WTC11 (cell line): ENCODE measurements at regions not wholly inside any gene's neighbourhood (a gene's known extent, or its start where the extent isn't known, plus 50 kb on each side); places are given as distances from the start of the nearest gene placed in this dataset.

Experiments used
- ATAC-seq: fragments of 200-7000 bp; cut with Tn5 transposase; 2 replicates; pipeline ENCODE4 v1.10.0; 2021; ENCODE audit warnings: mild to moderate bottlenecking, moderate library complexity
- CTCF ChIA-PET: fragments of 300-600 bp; sonication (Branson Sonifier 250); formaldehyde crosslinking; loops from one replicate; lab custom pipeline; 2021; ENCODE audit warnings: antibody characterized with exemption; lab: Charles Lee
- POLR2A ChIA-PET: fragments of 350-600 bp; sonication (Branson Sonifier 250); formaldehyde crosslinking; loops from one replicate; lab custom pipeline; 2021; ENCODE audit warnings: antibody characterized with exemption; lab: Charles Lee
- DNase-seq: peaks from one replicate; pipeline ENCODE4 v3.0.0; 2021; ENCODE audit warnings: low spot score
- H3K27ac Mint-ChIP-seq: 2 replicates; pipeline ENCODE4 v1.8.0; 2021; ENCODE audit warnings: mixed read lengths
- H3K27me3 Mint-ChIP-seq: 2 replicates; pipeline ENCODE4 v1.8.0; 2021; ENCODE audit warnings: low read depth, mild to moderate bottlenecking, moderate library complexity, mixed read lengths
- H3K36me3 Mint-ChIP-seq: 2 replicates; pipeline ENCODE4 v1.8.0; 2021; ENCODE audit warnings: mixed read lengths
- H3K4me1 Mint-ChIP-seq: 2 replicates; pipeline ENCODE4 v1.8.0; 2022; ENCODE audit warnings: mixed read lengths
- H3K4me3 Mint-ChIP-seq: 2 replicates; pipeline ENCODE4 v1.8.0; 2021; ENCODE audit warnings: mild to moderate bottlenecking, moderate library complexity, mixed read lengths
- H3K9me3 Mint-ChIP-seq: 2 replicates; pipeline ENCODE4 v1.8.0; 2021; ENCODE audit warnings: mixed read lengths
- AR ChIP-seq: fragments of 250-450 bp; sonication (Bioruptor Pico); IDR thresholded peaks from 2 replicates; pipeline ENCODE4 v1.9.0; 2021; ENCODE audit warnings: mild to moderate bottlenecking
- CREM ChIP-seq: sonication (generic); formaldehyde crosslinking; IDR thresholded peaks from 2 replicates; pipeline ENCODE4 v1.8.1; 2022; ENCODE audit warnings: mild to moderate bottlenecking, missing genetic modification reagents, moderate library complexity
- E2F5 ChIP-seq: sonication (generic); formaldehyde crosslinking; IDR thresholded peaks from 2 replicates; pipeline ENCODE4 v1.8.1; 2022; ENCODE audit warnings: mild to moderate bottlenecking, moderate library complexity, missing genetic modification reagents
- ERG ChIP-seq: fragments of 250-450 bp; sonication (Bioruptor Pico); IDR thresholded peaks from 2 replicates; pipeline ENCODE4 v1.8.0; 2021; ENCODE audit warnings: mild to moderate bottlenecking
- ETV6 ChIP-seq: sonication (generic); formaldehyde crosslinking; IDR thresholded peaks from 2 replicates; pipeline ENCODE4 v1.8.1; 2022; ENCODE audit warnings: mild to moderate bottlenecking, missing genetic modification reagents
- FOXP1 ChIP-seq: sonication (generic); formaldehyde crosslinking; IDR thresholded peaks from 2 replicates; pipeline ENCODE4 v1.8.0; 2022; ENCODE audit warnings: missing genetic modification reagents, mild to moderate bottlenecking, moderate library complexity, borderline replicate concordance
- GRHL2 ChIP-seq: fragments of 250-450 bp; sonication (Bioruptor Pico); IDR thresholded peaks from 2 replicates; pipeline ENCODE4 v1.8.0; 2022; ENCODE audit warnings: mild to moderate bottlenecking, moderate library complexity; ENCODE audit not compliant: insufficient replicate concordance, severe bottlenecking
- NFATC4 ChIP-seq: fragments of 250-450 bp; sonication (Bioruptor Pico); IDR thresholded peaks from 2 replicates; pipeline ENCODE4 v1.9.0; 2021; ENCODE audit warnings: mild to moderate bottlenecking
- NR2C2 ChIP-seq: sonication (generic); formaldehyde crosslinking; IDR thresholded peaks from 2 replicates; pipeline ENCODE4 v1.8.0; 2022; ENCODE audit warnings: mild to moderate bottlenecking, missing genetic modification reagents
- PRDM15 ChIP-seq: sonication (generic); formaldehyde crosslinking; IDR thresholded peaks from 2 replicates; pipeline ENCODE4 v1.8.0; 2022; ENCODE audit warnings: missing genetic modification reagents
- SMAD4 ChIP-seq: sonication (generic); formaldehyde crosslinking; IDR thresholded peaks from 2 replicates; pipeline ENCODE4 v1.8.0; 2022; ENCODE audit warnings: mild to moderate bottlenecking, missing genetic modification reagents
- SOX15 ChIP-seq: fragments of 250-450 bp; sonication (Bioruptor Pico); IDR thresholded peaks from 2 replicates; pipeline ENCODE4 v1.9.0; 2021; ENCODE audit warnings: mild to moderate bottlenecking
- TP53 ChIP-seq: sonication (generic); formaldehyde crosslinking; IDR thresholded peaks from 2 replicates; pipeline ENCODE4 v1.8.1; 2023; ENCODE audit warnings: mild to moderate bottlenecking, missing genetic modification reagents
- USF2 ChIP-seq: sonication (generic); formaldehyde crosslinking; IDR thresholded peaks from 2 replicates; pipeline ENCODE4 v1.8.1; 2023; ENCODE audit warnings: mild to moderate bottlenecking, missing genetic modification reagents, moderate library complexity
- ZBTB21 ChIP-seq: sonication (generic); formaldehyde crosslinking; IDR thresholded peaks from 2 replicates; pipeline ENCODE4 v1.8.1; 2023; ENCODE audit warnings: mild to moderate bottlenecking, missing genetic modification reagents, borderline replicate concordance
- ZNF138 ChIP-seq: sonication (generic); formaldehyde crosslinking; conservative IDR thresholded peaks from 2 replicates; pipeline ENCODE4 v1.8.1; 2022; ENCODE audit warnings: mild to moderate bottlenecking, moderate library complexity, missing genetic modification reagents
- ZNF232 ChIP-seq: sonication (generic); formaldehyde crosslinking; IDR thresholded peaks from 2 replicates; pipeline ENCODE4 v1.8.0; 2022; ENCODE audit warnings: mild to moderate bottlenecking, missing genetic modification reagents
- ZNF263 ChIP-seq: sonication (generic); formaldehyde crosslinking; IDR thresholded peaks from 2 replicates; pipeline ENCODE4 v1.8.1; 2022; ENCODE audit warnings: low read depth, mild to moderate bottlenecking, moderate library complexity, missing genetic modification reagents
- ZNF317 ChIP-seq: sonication (generic); formaldehyde crosslinking; IDR thresholded peaks from 2 replicates; pipeline ENCODE4 v1.8.1; 2023; ENCODE audit warnings: low read depth, mild to moderate bottlenecking, moderate library complexity, missing genetic modification reagents, borderline replicate concordance
- ZNF532 ChIP-seq: fragments of 250-450 bp; sonication (Bioruptor Pico); IDR thresholded peaks from 2 replicates; pipeline ENCODE4 v1.9.0; 2021; ENCODE audit warnings: mild to moderate bottlenecking, borderline replicate concordance

GRCh38 chr3:193847402-193847801 lies 254.4 kb downstream of the OPA1 start (continued):
- TF ChIP-seq TP53 (CRISPR knock-in tag) = no peak
- no peak for TF ChIP-seq ZNF232 (CRISPR knock-in tag)
- TF ChIP-seq ZNF263 (CRISPR knock-in tag) = no peak
- TF ChIP-seq, all 79 proteins: peak for 0

GRCh38 chr3:193848547-193848946 lies 255.5 kb downstream of the OPA1 start:
- Mint-ChIP-seq H3K4me3 (no peak overlapping the region), H3K27ac (no peak overlapping the region), H3K9me3 (peaks cover 13% of the 10 kb centered on the region), H3K27me3 (0 out of 2 replicates have a peak, but pooled peaks cover 3% of the 10 kb centered on the region), H3K4me1 (peaks cover 34% of the 10 kb centered on the region), H3K36me3 (peaks cover 3% of the 10 kb centered on the region; the same call in 1 of the 2 replicates)
- no peak for ATAC-seq
- no peak for TF ChIP-seq AR (CRISPR knock-in tag)
- ChIA-PET POLR2A (no interaction called here), CTCF (no interaction called here)
- DNase-seq = no peak

GRCh38 chr3:193850084-193850619 lies 257.1 kb downstream of the OPA1 start:
- Mint-ChIP-seq H3K27ac (no peak overlapping the region), H3K4me1 (peaks cover 28% of the 10 kb centered on the region), H3K9me3 (peaks cover 13% of the 10 kb centered on the region), H3K27me3 (0 out of 2 replicates have a peak, but pooled peaks cover 3% of the 10 kb centered on the region), H3K4me3 (no peak overlapping the region), H3K36me3 (peaks cover 3% of the 10 kb centered on the region; the same call in 1 of the 2 replicates)
- ChIA-PET POLR2A (no interaction called here), CTCF (interaction anchor here (0.6 kb wide), 1 partner anchor 465 kb away, joined by 3 read pairs; no protein-coding TSS in a partner anchor)
- DNase-seq (no peak), ATAC-seq (no peak)
- TF ChIP-seq GRHL2 = no peak
- TF ChIP-seq FOXP1 (CRISPR knock-in tag) = no peak
- TF ChIP-seq CREM = no peak
- TF ChIP-seq ERG (CRISPR knock-in tag) = no peak
- TF ChIP-seq ZBTB21 (CRISPR knock-in tag) = no peak
- TF ChIP-seq SOX15 (CRISPR knock-in tag) = no peak
- TF ChIP-seq ZNF317 (CRISPR knock-in tag) = no peak
- TF ChIP-seq NR2C2 (CRISPR knock-in tag) = no peak
- no peak for TF ChIP-seq PRDM15 (CRISPR knock-in tag)
- no peak for TF ChIP-seq SMAD4 (CRISPR knock-in tag)
- TF ChIP-seq E2F5 (CRISPR knock-in tag) = no peak
- TF ChIP-seq ETV6 = no peak
- TF ChIP-seq USF2 = no peak
- TF ChIP-seq ZNF532 = no peak
- TF ChIP-seq ZNF138 (CRISPR knock-in tag) = no peak
- TF ChIP-seq NFATC4 (CRISPR knock-in tag) = no peak
